Dedifferentiated amniotic fluid mesenchymal stem cell (primary cell): ENCODE measurements at regions not wholly inside any gene's neighbourhood (a gene's known extent, or its start where the extent isn't known, plus 50 kb on each side); places are given as distances from the start of the nearest gene placed in this dataset.

Experiments
- DNase-seq: peaks from one replicate; pipeline ENCODE4 v3.0.0-alpha.2; 2016; ENCODE audit errors: extremely low spot score

- no peak for DNase-seq
Observed at GRCh38 chr7:51680594-51681399, 364.2 kb upstream of the COBL start.

DNA sequence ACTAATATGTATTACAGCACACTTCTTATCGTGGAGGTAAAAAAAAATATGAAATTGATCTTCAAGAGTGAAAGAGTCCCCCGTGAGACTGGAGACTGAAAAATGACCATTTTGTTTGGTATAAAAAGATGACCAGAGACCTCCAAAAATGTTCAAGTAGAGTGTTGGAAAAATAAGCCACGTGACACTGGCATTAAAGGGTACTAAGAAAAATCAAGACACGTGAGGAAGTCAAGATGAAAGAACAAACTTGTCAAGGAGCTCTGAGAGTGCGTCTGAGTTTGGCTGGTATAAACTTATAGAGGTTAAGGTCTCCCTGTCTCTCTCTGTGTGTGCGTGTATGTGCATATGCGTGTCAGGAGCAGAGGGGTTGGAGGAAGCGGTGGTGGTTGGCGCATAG lies 362.7 kb upstream of the COBL start:
- no peak for DNase-seq

DNA sequence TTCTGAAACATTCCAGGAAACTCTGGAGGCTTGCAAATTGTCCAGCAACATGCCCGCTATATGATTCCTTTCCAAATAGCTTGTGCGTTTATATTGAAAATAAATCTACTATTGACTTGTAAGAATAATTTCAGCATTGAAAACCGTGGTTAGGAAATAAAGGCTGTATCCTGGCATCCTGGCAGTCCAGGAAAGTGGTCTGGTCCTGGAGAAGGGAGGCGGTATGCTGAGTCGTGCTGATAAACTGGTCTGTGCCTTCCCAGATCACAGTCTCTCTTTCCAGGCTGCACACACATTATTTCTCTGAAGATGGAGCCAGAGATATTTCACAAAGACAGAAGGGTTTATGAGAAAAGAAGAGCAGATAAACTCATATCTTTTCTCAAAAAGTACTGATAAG lies 350.1 kb upstream of the COBL start:
- no peak for DNase-seq

GRCh38 chr7:51666266-51666665 lies 349.7 kb upstream of the COBL start:
- DNase-seq: no peak

- no peak for DNase-seq
Observed at GRCh38 chr7:51665045-51665780, 348.6 kb upstream of the COBL start.

DNA sequence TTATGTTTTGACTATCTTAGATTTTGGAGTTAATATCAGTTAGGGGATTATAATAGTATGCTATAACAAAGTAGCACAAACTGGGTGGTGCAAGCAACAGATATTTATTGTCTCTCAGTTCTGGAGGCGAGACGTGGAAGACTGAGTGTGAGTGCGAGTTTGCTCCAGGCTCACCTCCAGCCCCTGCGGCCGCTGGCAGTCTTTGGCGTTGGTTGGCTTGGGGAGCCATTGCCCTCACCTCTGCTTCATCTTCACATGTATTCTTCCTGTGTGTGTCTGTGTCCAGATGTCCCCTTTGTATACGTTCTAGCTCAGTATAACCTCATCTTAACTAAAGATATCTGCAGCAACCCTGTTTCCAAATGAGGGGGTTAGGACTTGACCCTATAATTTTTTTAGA lies 343.9 kb upstream of the COBL start:
- no peak for DNase-seq

DNA sequence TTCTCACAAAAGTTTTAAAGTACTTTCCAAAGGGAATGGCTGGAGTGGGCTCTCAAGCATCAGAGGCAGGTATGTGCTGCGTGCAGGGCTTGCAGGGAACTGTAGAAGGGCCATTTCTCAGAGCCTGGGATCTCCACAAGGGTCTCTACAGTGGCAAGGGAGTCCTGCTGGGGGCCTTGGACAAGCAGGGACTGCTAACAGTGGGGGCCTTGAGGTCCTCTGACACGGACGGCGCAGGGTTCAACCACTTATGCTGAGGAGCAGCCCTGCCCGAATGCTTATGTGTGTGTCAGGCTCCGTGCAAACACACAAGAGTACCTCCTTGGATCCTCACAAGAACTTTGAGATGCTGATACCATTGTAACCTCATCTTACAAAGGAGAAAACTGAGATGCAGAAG lies 342.1 kb upstream of the COBL start:
- DNase-seq: no peak

GRCh38 chr7:51647931-51648351 lies 331.3 kb upstream of the COBL start:
- no peak for DNase-seq

- DNase-seq: no peak
Observed at GRCh38 chr7:51647486-51647885, 330.9 kb upstream of the COBL start.

GRCh38 chr7:51645702-51646298 lies 329.2 kb upstream of the COBL start:
- DNase-seq: no peak

DNA sequence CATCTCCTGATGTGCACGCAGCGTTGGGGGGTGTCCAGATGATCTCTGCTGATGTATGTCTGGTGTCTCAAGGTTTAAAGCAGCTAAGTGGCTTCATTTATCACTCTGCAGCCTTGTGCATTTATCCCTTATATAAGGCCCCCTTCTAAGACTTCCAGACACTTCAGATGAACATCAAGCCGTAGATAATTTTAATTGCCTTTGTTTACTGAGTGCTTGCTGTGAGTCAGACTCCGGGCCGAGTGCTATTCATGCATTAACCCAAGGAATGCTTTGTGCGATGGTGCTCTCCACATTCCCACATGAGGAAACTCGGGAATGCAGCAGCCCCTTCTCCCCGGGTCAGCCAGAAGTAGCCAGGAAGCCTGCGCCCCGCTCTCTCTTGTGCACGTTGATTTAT lies 328.6 kb upstream of the COBL start:
- DNase-seq: no peak

GRCh38 chr7:51644216-51644615 lies 327.6 kb upstream of the COBL start:
- no peak for DNase-seq

DNA sequence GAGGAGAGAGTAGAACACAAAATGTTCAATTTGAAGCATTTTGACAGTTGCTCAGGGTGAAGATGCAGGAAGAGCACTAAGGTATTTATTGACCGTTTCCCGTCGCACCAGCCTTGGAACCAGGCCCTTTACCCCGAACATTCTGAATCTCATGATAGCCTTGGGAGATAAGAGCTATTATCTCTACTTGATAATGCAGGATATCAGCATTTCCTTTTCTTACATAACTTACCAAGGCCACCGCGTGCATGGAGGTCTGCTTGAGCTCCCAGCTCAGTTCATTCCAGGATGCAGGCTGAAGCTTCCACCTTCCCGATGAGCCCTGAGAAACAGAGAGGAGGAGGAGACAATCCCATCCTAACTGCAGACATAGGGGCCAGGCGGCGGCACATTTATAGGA lies 324.2 kb upstream of the COBL start:
- DNase-seq: no peak

DNA sequence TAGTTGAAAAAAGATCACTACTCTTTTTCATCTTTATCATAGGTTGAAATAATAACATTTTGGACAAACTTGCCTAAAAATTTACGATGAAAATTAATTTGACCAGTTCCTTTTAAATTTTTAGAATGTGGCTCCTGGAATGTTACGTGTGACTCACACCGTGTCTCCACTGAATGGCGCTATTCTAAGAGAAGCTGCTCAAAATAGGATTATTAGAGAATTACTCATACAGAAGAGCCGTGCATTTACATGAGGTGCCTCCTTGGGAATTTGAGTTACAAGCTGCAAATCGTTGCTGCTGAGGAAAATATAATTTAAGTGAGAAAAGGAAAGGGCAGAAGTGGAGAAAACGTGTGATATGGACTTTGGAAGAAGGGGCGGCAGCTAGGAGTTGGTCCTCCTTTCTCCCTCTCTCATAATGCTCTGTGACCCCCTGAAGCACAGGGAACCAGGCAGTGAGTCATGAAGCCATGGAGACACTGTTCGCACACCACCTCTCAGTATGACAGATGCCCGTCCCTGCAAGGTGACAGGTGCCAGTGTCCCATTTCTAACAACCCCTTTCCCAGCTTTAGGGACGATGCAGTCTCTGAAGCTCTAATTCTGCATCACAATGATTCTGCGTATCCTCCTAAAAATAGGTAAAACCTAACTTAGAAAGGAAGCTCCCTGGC lies 323.2 kb upstream of the COBL start:
- no peak for DNase-seq

DNA sequence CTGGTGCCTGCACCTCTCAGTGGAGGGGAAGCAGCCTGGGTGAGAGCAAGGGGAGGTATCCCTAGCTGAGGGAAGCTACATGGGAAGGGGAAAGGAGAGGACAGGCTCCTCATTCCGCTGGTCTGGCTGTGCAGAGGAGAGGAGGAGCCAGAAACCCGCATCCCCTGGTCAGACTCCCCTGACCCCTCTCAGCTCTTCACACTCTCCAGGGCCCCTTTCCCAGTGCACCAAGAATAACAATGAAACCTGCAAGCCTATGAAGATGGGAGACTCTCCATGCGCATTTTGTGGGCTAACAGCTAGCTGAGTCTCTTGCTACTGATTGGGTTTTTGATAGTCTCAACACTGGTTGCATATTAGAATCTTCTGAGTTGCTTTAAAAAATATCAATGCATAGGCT lies 319.9 kb upstream of the COBL start:
- DNase-seq: no peak

- DNase-seq: no peak
Observed at GRCh38 chr7:51635775-51636174, 319.2 kb upstream of the COBL start.

DNA sequence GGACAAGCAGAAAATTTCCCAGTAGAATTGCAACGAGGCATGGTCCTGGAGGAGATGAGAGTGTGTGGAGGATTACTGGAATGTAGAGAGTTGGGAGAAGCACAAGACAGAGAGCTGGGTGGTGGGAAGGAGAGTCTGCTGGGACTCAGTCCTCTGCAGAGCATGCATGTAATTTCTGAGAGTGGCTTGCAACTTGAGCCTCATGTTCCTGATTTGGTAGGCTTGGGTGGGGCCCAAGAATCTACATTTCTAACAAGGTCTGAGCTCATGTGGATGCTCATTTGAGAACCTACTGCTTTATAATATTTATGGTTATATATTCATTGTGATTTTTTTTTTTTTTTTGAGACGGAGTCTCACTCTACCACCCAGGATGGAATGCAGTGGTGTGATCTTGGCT lies 317.9 kb upstream of the COBL start:
- DNase-seq: no peak

DNA sequence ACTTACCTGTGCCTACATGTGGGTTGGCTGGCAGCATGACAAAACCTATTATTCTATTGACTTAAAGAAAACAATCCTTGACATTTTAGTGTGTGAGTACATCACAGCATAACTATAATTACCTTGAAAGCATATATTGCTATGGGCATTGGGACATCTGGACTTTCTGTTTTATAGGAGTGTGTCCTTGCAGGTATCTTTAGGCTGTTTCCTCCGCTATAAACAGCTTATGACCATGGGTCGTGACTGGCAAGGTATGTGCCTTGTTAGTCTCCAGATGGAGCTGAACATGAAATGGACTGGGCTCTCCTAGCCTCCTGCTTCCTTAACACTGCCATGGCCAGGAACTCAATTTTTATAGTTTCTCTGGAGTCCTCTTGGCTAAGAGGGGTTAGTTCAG lies 317.4 kb upstream of the COBL start:
- DNase-seq: no peak

DNA sequence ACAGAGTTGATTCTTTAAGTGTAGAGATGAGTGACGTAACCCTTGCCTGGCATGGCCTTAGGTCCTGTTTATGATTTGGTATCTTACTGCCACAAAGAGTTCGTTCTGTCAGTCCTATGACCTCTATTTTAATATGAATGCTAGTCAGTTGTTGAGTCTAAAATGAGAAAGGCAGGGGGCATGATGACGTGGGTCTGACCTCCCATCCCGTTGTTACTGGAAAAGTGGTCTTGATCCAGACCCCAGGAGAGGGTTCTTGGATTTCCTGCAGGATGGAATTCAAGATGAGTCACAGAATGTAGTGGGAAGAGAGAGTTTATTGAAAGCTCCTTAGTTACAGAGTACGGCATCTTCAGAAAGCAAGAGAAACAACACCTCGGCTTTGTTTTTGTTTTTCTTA lies 317.0 kb upstream of the COBL start:
- no peak for DNase-seq

- DNase-seq: no peak
Observed at GRCh38 chr7:51633006-51633405, 316.4 kb upstream of the COBL start.

DNA sequence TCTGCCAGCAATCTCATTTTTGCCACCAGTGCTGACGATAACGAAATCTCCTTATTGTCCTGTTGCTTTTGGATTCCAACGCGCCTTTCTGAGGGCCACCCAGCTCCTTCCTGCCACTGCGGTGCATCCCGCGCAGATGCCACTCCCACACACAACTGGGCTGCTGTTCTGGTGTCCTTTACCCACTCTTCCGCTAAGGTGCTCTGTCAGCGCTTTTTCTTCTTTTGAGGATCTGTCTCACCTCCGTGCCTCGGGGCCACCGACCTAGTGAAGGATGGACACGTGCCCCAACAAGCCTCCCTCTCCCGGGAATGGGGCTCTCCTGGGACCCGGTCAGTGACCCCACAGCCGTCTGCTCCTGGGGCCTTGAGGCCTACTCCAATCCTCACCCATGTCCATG lies 314.3 kb upstream of the COBL start:
- DNase-seq: no peak

DNA sequence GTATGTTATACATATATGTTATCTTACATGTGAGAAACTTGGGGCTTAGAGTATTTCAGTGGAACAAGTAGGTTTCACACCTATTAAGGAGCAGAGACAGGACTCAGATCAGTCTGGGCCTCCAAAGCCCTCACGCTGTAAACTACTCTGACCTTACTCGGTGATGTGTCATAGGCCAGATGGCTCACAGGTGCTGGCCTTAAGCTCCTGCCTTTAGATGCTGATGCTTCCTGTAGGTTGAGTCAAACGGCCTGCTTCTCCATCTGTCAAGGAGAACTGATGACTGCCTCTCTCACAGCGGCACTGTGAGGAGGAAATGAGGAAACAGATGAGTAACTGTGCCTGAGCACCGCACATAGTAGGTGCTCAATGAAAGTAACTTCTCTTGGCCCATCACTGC lies 312.6 kb upstream of the COBL start:
- no peak for DNase-seq

DNA sequence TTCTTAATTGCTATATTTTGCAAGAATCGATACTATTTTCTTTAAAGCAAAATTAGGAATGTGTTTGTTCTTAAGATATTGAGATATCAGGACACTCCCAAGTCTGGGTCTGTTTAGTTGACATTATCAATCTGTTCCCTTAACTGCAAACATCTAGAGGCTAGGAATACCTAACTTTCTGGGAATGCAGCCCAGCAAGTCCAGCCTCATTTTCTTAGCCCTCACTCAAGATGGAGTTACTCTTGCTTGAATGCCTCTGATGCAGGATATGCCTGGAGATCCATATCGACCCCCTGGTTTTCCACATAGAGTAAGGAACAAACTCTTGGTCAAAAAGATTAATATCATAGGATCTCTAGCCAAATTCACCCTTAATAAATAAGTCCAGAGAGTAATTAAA lies 305.3 kb upstream of the COBL start:
- DNase-seq: no peak
